Stimulated activated effector memory CD8-positive, alpha-beta T cell treated with anti-CD3 and anti-CD28 coated beads, Interleukin-12 subunit alpha, Interleukin-12 subunit beta, amount 100 ng/mL, for 72 hours (primary cell): ENCODE measurements at regions not wholly inside any gene's neighbourhood (a gene's known extent, or its start where the extent isn't known, plus 50 kb on each side); places are given as distances from the start of the nearest gene placed in this dataset.

Experiments used
- ATAC-seq: fragments of 150-1000 bp; cut with Tn5 transposase; 2 replicates; pipeline ENCODE4 v1.10.0; 2021
- DNase-seq, 2 donors: peaks; one replicate each; pipeline ENCODE4 v3.0.0; 2021 to 2022; ENCODE audit warnings: low spot score in 2 of 2
- H3K27ac Mint-ChIP-seq: one replicate; pipeline ENCODE4 v1.8.0; 2022; ENCODE audit warnings: mild to moderate bottlenecking, mixed read lengths
- H3K36me3 Mint-ChIP-seq: one replicate; pipeline ENCODE4 v1.8.0; 2022; ENCODE audit warnings: mild to moderate bottlenecking, mixed read lengths
- H3K4me1 Mint-ChIP-seq: one replicate; pipeline ENCODE4 v1.8.0; 2022; ENCODE audit warnings: mixed read lengths
- H3K4me3 Mint-ChIP-seq: one replicate; pipeline ENCODE4 v1.8.0; 2022; ENCODE audit warnings: mild to moderate bottlenecking, mixed read lengths
- H3K9me3 Mint-ChIP-seq: one replicate; pipeline ENCODE4 v1.8.0; 2022; ENCODE audit warnings: mixed read lengths

GRCh38 chr18:56108478-56109367 lies 520.7 kb upstream of the TCF4 start:
- Mint-ChIP-seq H3K27ac (no peak overlapping the region), H3K4me1 (peaks cover 5% of the 10 kb centered on the region), H3K9me3 (peaks cover 8% of the 10 kb centered on the region), H3K4me3 (no peak overlapping the region), H3K36me3 (no peaks in the 10 kb centered on the region)
- ATAC-seq (no peak), DNase-seq (no peak)

- H3K27ac Mint-ChIP-seq: no peak overlapping the region
- H3K9me3 Mint-ChIP-seq: peaks cover 15% of the 10 kb centered on the region
- no peak overlapping the region for H3K4me3 Mint-ChIP-seq
- DNase-seq (no peak), ATAC-seq (no peak)
- peaks cover 5% of the 10 kb centered on the region for H3K4me1 Mint-ChIP-seq
- H3K36me3 Mint-ChIP-seq: no peaks in the 10 kb centered on the region
Measured at GRCh38 chr18:56107821-56108477, 520.0 kb upstream of the TCF4 start.

GRCh38 chr18:56100090-56100722 lies 512.2 kb upstream of the TCF4 start:
- no peak overlapping the region for H3K4me3 Mint-ChIP-seq
- H3K9me3 Mint-ChIP-seq: peaks cover 11% of the 10 kb centered on the region
- ATAC-seq (no peak), DNase-seq (no peak)
- no peak overlapping the region for H3K27ac Mint-ChIP-seq
- H3K36me3 Mint-ChIP-seq: no peaks in the 10 kb centered on the region
- no peaks in the 10 kb centered on the region for H3K4me1 Mint-ChIP-seq

GRCh38 chr18:56097621-56098020 lies 509.6 kb upstream of the TCF4 start:
- H3K4me1 Mint-ChIP-seq: no peaks in the 10 kb centered on the region
- no peak for DNase-seq
- H3K4me3 Mint-ChIP-seq: no peak overlapping the region
- peaks cover 12% of the 10 kb centered on the region for H3K9me3 Mint-ChIP-seq
- no peak for ATAC-seq
- no peaks in the 10 kb centered on the region for H3K36me3 Mint-ChIP-seq
- no peak overlapping the region for H3K27ac Mint-ChIP-seq

GRCh38 chr18:56096861-56097260 lies 508.9 kb upstream of the TCF4 start:
- Mint-ChIP-seq H3K9me3 (peaks cover 12% of the 10 kb centered on the region), H3K4me3 (no peak overlapping the region), H3K4me1 (no peaks in the 10 kb centered on the region), H3K36me3 (no peaks in the 10 kb centered on the region), H3K27ac (no peak overlapping the region)
- ATAC-seq (no peak), DNase-seq (no peak)

- ATAC-seq (no peak), DNase-seq (no peak)
- H3K9me3 Mint-ChIP-seq: peaks cover 9% of the 10 kb centered on the region
- no peak overlapping the region for H3K4me3 Mint-ChIP-seq
- no peaks in the 10 kb centered on the region for H3K36me3 Mint-ChIP-seq
- H3K27ac Mint-ChIP-seq: no peak overlapping the region
- H3K4me1 Mint-ChIP-seq: no peaks in the 10 kb centered on the region
Measured at GRCh38 chr18:56089612-56090258, 501.7 kb upstream of the TCF4 start.

GRCh38 chr18:56086786-56087185 lies 498.8 kb upstream of the TCF4 start:
- Mint-ChIP-seq H3K4me3 (no peak overlapping the region), H3K9me3 (peaks cover 7% of the 10 kb centered on the region), H3K4me1 (no peaks in the 10 kb centered on the region), H3K36me3 (no peaks in the 10 kb centered on the region), H3K27ac (no peak overlapping the region)
- DNase-seq (no peak), ATAC-seq (no peak)

GRCh38 chr18:56086176-56086575 lies 498.2 kb upstream of the TCF4 start:
- H3K36me3 Mint-ChIP-seq: no peaks in the 10 kb centered on the region
- ATAC-seq: no peak
- no peak overlapping the region for H3K27ac Mint-ChIP-seq
- no peak for DNase-seq
- H3K9me3 Mint-ChIP-seq: peaks cover 7% of the 10 kb centered on the region
- no peaks in the 10 kb centered on the region for H3K4me1 Mint-ChIP-seq
- no peak overlapping the region for H3K4me3 Mint-ChIP-seq

- Mint-ChIP-seq H3K4me3 (no peak overlapping the region), H3K4me1 (no peaks in the 10 kb centered on the region), H3K9me3 (peaks cover 12% of the 10 kb centered on the region), H3K27ac (no peak overlapping the region), H3K36me3 (no peaks in the 10 kb centered on the region)
- no peak for ATAC-seq
- DNase-seq: no peak
Measured at GRCh38 chr18:56085551-56085950, 497.6 kb upstream of the TCF4 start.

GRCh38 chr18:56083523-56084287 lies 495.7 kb upstream of the TCF4 start:
- ATAC-seq: no peak
- no peaks in the 10 kb centered on the region for H3K36me3 Mint-ChIP-seq
- H3K4me3 Mint-ChIP-seq: no peak overlapping the region
- no peaks in the 10 kb centered on the region for H3K4me1 Mint-ChIP-seq
- no peak for DNase-seq
- peaks cover 15% of the 10 kb centered on the region for H3K9me3 Mint-ChIP-seq
- no peak overlapping the region for H3K27ac Mint-ChIP-seq

- DNase-seq: no peak
- H3K4me1 Mint-ChIP-seq: no peaks in the 10 kb centered on the region
- no peak overlapping the region for H3K27ac Mint-ChIP-seq
Measured at GRCh38 chr18:56083097-56083521, 495.1 kb upstream of the TCF4 start.

GRCh38 chr18:56076723-56077122 lies 488.7 kb upstream of the TCF4 start:
- Mint-ChIP-seq H3K27ac (no peak overlapping the region), H3K36me3 (no peaks in the 10 kb centered on the region), H3K9me3 (peaks cover 15% of the 10 kb centered on the region), H3K4me1 (no peaks in the 10 kb centered on the region), H3K4me3 (no peak overlapping the region)
- DNase-seq (no peak), ATAC-seq (no peak)

More at GRCh38 chr18:56083097-56083521, 495.1 kb upstream of the TCF4 start:
- Mint-ChIP-seq H3K36me3 (no peaks in the 10 kb centered on the region), H3K4me3 (no peak overlapping the region), H3K9me3 (peaks cover 15% of the 10 kb centered on the region)
- ATAC-seq: no peak

- no peak for ATAC-seq
- no peaks in the 10 kb centered on the region for H3K4me1 Mint-ChIP-seq
- H3K27ac Mint-ChIP-seq: no peak overlapping the region
Measured at GRCh38 chr18:56068701-56069100, 480.7 kb upstream of the TCF4 start.

GRCh38 chr18:56067969-56068671 lies 480.1 kb upstream of the TCF4 start:
- Mint-ChIP-seq H3K36me3 (no peaks in the 10 kb centered on the region), H3K4me3 (no peak overlapping the region), H3K4me1 (no peaks in the 10 kb centered on the region), H3K9me3 (peaks cover 12% of the 10 kb centered on the region), H3K27ac (no peak overlapping the region)
- ATAC-seq (no peak), DNase-seq (no peak)

More at GRCh38 chr18:56068701-56069100, 480.7 kb upstream of the TCF4 start:
- H3K4me3 Mint-ChIP-seq: no peak overlapping the region
- no peak for DNase-seq
- H3K36me3 Mint-ChIP-seq: no peaks in the 10 kb centered on the region
- H3K9me3 Mint-ChIP-seq: peaks cover 12% of the 10 kb centered on the region
